Neural cell (in vitro differentiated cells): ENCODE measurements at regions not wholly inside any gene's neighbourhood (a gene's known extent, or its start where the extent isn't known, plus 50 kb on each side); places are given as distances from the start of the nearest gene placed in this dataset.

ENCODE experiments used
- H2AFZ ChIP-seq: fragments of 200-600, 300-800 bp; sonication (generic), shearing (Covaris generic); 2 replicates; pipeline ENCODE4 v1.6.0; 2014; ENCODE audit warnings: low read depth, mild to moderate bottlenecking, antibody characterized with exemption, low read length, moderate library complexity
- H3F3A ChIP-seq: fragments of 200-600 bp; shearing (Covaris generic); 2 replicates; pipeline ENCODE4 v1.6.1; 2016; ENCODE audit warnings: mild to moderate bottlenecking, moderate library complexity, mixed read lengths, antibody characterized with exemption, low read length; ENCODE audit not compliant: insufficient read depth, poor library complexity, severe bottlenecking
- H3K27ac ChIP-seq: fragments of 200-600, 300-800 bp; sonication (generic), shearing (Covaris generic); 2 replicates; pipeline ENCODE4 v1.5.1; 2014; ENCODE audit warnings: mild to moderate bottlenecking, low read length, moderate library complexity
- H3K27me3 ChIP-seq: fragments of 300-800, 200-600 bp; sonication (generic), shearing (Covaris generic); 2 replicates; pipeline ENCODE4 v1.6.0; 2014; ENCODE audit warnings: mild to moderate bottlenecking, low read depth, low read length, moderate library complexity; ENCODE audit not compliant: insufficient read depth
- H3K36me3 ChIP-seq: fragments of 300-800, 200-600 bp; sonication (generic), shearing (Covaris generic); 2 replicates; pipeline ENCODE4 v1.5.1; 2014; ENCODE audit warnings: mild to moderate bottlenecking, antibody characterized with exemption, low read length, moderate library complexity; ENCODE audit not compliant: insufficient read depth
- H3K4me2 ChIP-seq: fragments of 300-800, 200-600 bp; sonication (generic), shearing (Covaris generic); 2 replicates; pipeline ENCODE4 v1.6.0; 2014; ENCODE audit warnings: mild to moderate bottlenecking, low read length
- H3K4me3 ChIP-seq: fragments of 300-800, 200-600 bp; sonication (generic), shearing (Covaris generic); 2 replicates; pipeline ENCODE4 v1.5.1; 2014; ENCODE audit warnings: mild to moderate bottlenecking, low read length, moderate library complexity
- H3K79me2 ChIP-seq: fragments of 200-600 bp; shearing (Covaris generic); replicated peaks from 2 replicates; pipeline ENCODE4 v1.6.0; 2014; ENCODE audit warnings: mild to moderate bottlenecking, low read length, moderate library complexity; ENCODE audit not compliant: insufficient read depth
- H3K9ac ChIP-seq: fragments of 300-800, 200-600 bp; sonication (generic), shearing (Covaris generic); 2 replicates; pipeline ENCODE4 v1.6.1; 2016; ENCODE audit warnings: mild to moderate bottlenecking, low read length, mixed read lengths
- H3K9me2 ChIP-seq: fragments of 200-600 bp; shearing (Covaris generic); 2 replicates; pipeline ENCODE4 v1.6.1; 2016; ENCODE audit warnings: mild to moderate bottlenecking, low read length, mixed read lengths; ENCODE audit not compliant: insufficient read depth
- H3K9me3 ChIP-seq: fragments of 200-600, 300-800 bp; sonication (generic), shearing (Covaris generic); 2 replicates; pipeline ENCODE4 v1.6.1; 2016; ENCODE audit warnings: mild to moderate bottlenecking, mixed run types, low read length, moderate library complexity, mixed read lengths
- H4K20me1 ChIP-seq: fragments of 200-600 bp; shearing (Covaris generic); 2 replicates; pipeline ENCODE4 v1.6.1; 2016; ENCODE audit warnings: mild to moderate bottlenecking, mixed run types; ENCODE audit not compliant: insufficient read depth
- CTCF ChIP-seq: fragments of 450-650 bp; IDR thresholded peaks from 2 replicates; pipeline ENCODE4 v1.5.1; 2014; ENCODE audit warnings: antibody characterized with exemption, mild to moderate bottlenecking, moderate library complexity; ENCODE audit not compliant: poor library complexity, severe bottlenecking
- EP300 ChIP-seq: fragments of 450-650 bp; conservative IDR thresholded peaks from 2 replicates; pipeline ENCODE4 v1.6.1; 2014; ENCODE audit warnings: antibody characterized with exemption, mild to moderate bottlenecking, moderate library complexity; ENCODE audit not compliant: poor library complexity, severe bottlenecking
- EZH2 ChIP-seq: fragments of 200-600, 300-800 bp; shearing (Covaris generic), sonication (generic); IDR thresholded peaks from 2 replicates; pipeline ENCODE4 v1.6.1; 2014; ENCODE audit warnings: antibody characterized with exemption, low read length, borderline replicate concordance, mild to moderate bottlenecking; ENCODE audit not compliant: insufficient read depth, poor library complexity, severe bottlenecking
- MXI1 ChIP-seq: fragments of 450-650 bp; conservative IDR thresholded peaks from 2 replicates; pipeline ENCODE4 v1.6.1; 2014; ENCODE audit warnings: antibody characterized with exemption, mild to moderate bottlenecking; ENCODE audit not compliant: poor library complexity, severe bottlenecking
- POLR2AphosphoS5 ChIP-seq: IDR thresholded peaks from 2 replicates; pipeline ENCODE4 v1.6.1; 2012
- RAD21 ChIP-seq: fragments of 450-650 bp; conservative IDR thresholded peaks from 2 replicates; pipeline ENCODE4 v1.6.1; 2014; ENCODE audit warnings: antibody characterized with exemption, mild to moderate bottlenecking, moderate library complexity
- SMC3 ChIP-seq: fragments of 450-650 bp; conservative IDR thresholded peaks from 2 replicates; pipeline ENCODE4 v1.6.1; 2014; ENCODE audit warnings: antibody characterized with exemption, mild to moderate bottlenecking, moderate library complexity; ENCODE audit not compliant: poor library complexity
- TAF1 ChIP-seq: IDR thresholded peaks from 2 replicates; pipeline ENCODE4 v1.6.1; 2012; ENCODE audit warnings: low read depth
- TF ChIP-seq, protein P1 (sequence below): IDR thresholded peaks from 2 replicates; pipeline ENCODE4 v1.6.1; 2012; ENCODE audit warnings: borderline replicate concordance

DNA sequence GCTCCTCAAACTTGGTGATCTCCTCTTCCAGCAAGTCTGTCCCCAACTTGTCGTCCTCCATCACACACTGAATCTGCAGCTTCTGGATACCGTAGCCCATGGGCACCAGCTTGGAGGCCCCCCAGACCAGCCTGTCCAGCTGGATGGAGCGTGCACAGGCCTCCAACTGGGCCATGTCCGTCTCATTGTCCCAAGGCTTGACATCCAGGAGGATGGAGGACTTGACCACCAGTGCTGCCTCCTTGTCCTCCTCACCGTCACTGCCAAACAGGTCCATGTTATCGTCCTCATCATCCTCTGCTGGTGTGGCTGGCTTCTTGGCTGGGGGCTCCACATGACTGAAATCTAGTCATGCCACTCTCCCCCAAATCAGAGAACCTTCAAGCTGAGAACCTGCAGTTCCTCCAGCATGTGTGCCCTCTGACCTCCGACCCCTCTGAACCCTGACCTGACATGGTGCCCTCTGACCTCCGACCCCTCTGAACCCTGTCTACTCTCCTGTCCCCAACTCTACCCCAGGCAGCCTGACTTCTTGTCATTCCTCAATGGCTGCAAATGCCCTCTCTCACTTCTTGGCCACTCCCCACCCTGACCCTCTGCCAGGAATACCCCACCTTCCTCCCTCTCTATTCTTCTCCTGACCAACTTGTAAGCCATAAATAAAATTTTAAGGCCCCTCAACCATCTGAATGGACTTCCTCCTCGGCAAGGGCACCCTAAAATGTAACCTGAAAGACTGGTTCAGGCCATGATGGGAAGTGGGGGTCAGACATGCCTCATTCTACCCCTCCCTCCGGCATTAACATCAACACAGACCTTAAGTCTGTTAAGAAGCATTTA, 275.7 kb upstream of the C1orf174 start:
- Histone ChIP-seq H3K27me3 (no peaks in the 10 kb centered on the region), H3K36me3 (no peaks in the 10 kb centered on the region), H4K20me1 (no peaks in the 10 kb centered on the region), H3K9ac (no peak overlapping the region), H3K27ac (no peak overlapping the region), H3F3A (no peaks in the 10 kb centered on the region), H2AFZ (no peak overlapping the region), H3K4me3 (no peak overlapping the region), H3K9me2 (no peaks in the 10 kb centered on the region), H3K4me2 (no peak overlapping the region), H3K79me2 (no peaks in the 10 kb centered on the region), H3K9me3 (no peaks in the 10 kb centered on the region)
- TF ChIP-seq EP300: no peak
- no peak for TF ChIP-seq CTCF
- TF ChIP-seq, protein P1, sequence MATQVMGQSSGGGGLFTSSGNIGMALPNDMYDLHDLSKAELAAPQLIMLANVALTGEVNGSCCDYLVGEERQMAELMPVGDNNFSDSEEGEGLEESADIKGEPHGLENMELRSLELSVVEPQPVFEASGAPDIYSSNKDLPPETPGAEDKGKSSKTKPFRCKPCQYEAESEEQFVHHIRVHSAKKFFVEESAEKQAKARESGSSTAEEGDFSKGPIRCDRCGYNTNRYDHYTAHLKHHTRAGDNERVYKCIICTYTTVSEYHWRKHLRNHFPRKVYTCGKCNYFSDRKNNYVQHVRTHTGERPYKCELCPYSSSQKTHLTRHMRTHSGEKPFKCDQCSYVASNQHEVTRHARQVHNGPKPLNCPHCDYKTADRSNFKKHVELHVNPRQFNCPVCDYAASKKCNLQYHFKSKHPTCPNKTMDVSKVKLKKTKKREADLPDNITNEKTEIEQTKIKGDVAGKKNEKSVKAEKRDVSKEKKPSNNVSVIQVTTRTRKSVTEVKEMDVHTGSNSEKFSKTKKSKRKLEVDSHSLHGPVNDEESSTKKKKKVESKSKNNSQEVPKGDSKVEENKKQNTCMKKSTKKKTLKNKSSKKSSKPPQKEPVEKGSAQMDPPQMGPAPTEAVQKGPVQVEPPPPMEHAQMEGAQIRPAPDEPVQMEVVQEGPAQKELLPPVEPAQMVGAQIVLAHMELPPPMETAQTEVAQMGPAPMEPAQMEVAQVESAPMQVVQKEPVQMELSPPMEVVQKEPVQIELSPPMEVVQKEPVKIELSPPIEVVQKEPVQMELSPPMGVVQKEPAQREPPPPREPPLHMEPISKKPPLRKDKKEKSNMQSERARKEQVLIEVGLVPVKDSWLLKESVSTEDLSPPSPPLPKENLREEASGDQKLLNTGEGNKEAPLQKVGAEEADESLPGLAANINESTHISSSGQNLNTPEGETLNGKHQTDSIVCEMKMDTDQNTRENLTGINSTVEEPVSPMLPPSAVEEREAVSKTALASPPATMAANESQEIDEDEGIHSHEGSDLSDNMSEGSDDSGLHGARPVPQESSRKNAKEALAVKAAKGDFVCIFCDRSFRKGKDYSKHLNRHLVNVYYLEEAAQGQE: no peak
- TF ChIP-seq RAD21: no peak
- no peak for TF ChIP-seq TAF1

- no peaks in the 10 kb centered on the region for H3K9me3 ChIP-seq
- H3F3A ChIP-seq: no peaks in the 10 kb centered on the region
- H2AFZ ChIP-seq: no peak overlapping the region
- H3K27me3 ChIP-seq: no peaks in the 10 kb centered on the region
- no peak overlapping the region for H3K4me3 ChIP-seq
- no peaks in the 10 kb centered on the region for H4K20me1 ChIP-seq
- H3K9ac ChIP-seq: no peak overlapping the region
- no peak overlapping the region for H3K27ac ChIP-seq
- no peaks in the 10 kb centered on the region for H3K36me3 ChIP-seq
- H3K4me2 ChIP-seq: no peak overlapping the region
- no peaks in the 10 kb centered on the region for H3K79me2 ChIP-seq
- TF ChIP-seq CTCF (no peak), MXI1 (no peak), SMC3 (no peak), RAD21 (no peak), EP300 (no peak), POLR2AphosphoS5 (no peak), TAF1 (no peak), EZH2 (no peak)
- TF ChIP-seq, protein P1: no peak
- no peaks in the 10 kb centered on the region for H3K9me2 ChIP-seq
These were observed 276.8 kb upstream of the C1orf174 start for GRCh38 chr1:4176841-4177240.
